ENCODE measurements at regions not wholly inside any gene's neighbourhood (a gene's known extent, or its start where the extent isn't known, plus 50 kb on each side); places are given as distances from the start of the nearest gene placed in this dataset.
"Not testable (repeated sequence)": the region's sequence is repeated elsewhere in the genome, so short reads cannot be mapped to it uniquely, and the experiment has no call there.

GRCh38 chr13:48876289-48876688, 99.4 kb upstream of the FNDC3A start:
- no peak for DNase-seq (ENCODE audit: low read depth)
- TF ChIP-seq CTCF (IDR thresholded peaks at IDR 0.05; ENCODE audit: low read depth, low read length, missing control alignments), result no peak
- no peak overlapping the region for H3K4me3 ChIP-seq (ENCODE audit: low read depth, low read length)

DNA sequence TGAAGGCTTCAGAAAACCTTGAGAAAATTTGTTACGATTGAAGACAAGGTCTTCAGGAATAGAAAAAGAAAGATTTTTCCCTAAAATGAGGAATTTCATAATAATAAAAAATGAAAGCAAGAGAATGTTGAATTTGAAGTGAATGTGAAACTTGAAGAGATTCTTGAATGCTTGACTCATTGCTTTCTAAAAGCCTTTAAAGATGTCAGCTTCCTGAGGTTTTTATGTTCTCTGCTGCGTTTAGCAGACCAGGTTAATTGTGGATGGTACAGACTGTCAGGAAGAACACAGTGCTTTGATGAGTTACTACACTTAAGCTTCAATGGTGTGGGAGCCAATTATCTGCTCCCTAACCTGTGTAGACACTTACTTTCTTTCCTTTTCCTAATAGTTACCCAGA, 96.3 kb upstream of the FNDC3A start:
- TF ChIP-seq CTCF (IDR thresholded peaks at IDR 0.05; ENCODE audit: low read depth, low read length, missing control alignments), result no peak
- no peak for DNase-seq (ENCODE audit: low read depth)
- H3K4me3 ChIP-seq (ENCODE audit: low read depth, low read length), result no peak overlapping the region

GRCh38 chr13:48879854-48880253, 95.9 kb upstream of the FNDC3A start:
- TF ChIP-seq CTCF (IDR thresholded peaks at IDR 0.05; ENCODE audit: low read depth, low read length, missing control alignments), result no peak
- no peak overlapping the region for H3K4me3 ChIP-seq (ENCODE audit: low read depth, low read length)
- no peak for DNase-seq (ENCODE audit: low read depth)

DNA sequence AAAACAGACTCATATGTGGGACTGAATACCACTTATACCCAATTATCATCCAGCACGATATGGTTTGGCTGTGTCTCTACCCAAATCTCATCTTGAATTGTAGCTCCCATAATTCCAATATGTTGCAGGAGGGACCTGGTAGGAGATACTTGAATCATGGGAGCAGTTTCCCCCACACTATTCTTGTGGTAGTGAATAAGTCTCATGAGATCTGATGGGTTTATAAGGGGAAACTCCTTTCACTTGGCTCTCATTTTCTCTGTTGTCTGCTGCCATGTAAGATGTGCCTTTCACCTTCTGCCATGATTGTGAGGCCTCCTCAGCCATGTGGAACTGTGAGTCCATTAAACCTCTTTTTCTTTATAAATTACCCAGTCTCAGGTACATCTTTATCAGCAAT, 91.9 kb upstream of the FNDC3A start:
- H3K4me3 ChIP-seq (ENCODE audit: low read depth, low read length); DNase-seq (ENCODE audit: low read depth): not testable (repeated sequence)

DNA sequence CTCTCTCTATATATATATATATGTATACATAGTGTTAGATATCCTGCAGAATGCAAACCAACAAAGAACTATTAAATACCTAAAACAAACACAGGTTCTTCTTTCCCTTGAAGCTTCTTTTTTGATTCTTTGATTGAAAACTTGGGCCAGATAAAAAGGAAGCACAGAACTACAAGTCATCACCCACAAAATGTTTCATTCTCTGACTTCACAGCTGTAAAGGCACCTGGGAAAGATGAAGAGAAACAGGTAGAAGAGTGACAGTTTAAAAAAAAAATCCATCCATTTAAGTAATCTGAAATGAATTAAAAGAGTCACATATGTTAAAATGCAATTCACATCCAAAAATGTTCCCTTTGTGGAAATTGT, 90.7 kb upstream of the FNDC3A start:
- no peak for TF ChIP-seq CTCF (IDR thresholded peaks at IDR 0.05; ENCODE audit: low read depth, low read length, missing control alignments)
- no peak overlapping the region for H3K4me3 ChIP-seq (ENCODE audit: low read depth, low read length)
- DNase-seq (ENCODE audit: low read depth), result no peak

DNA sequence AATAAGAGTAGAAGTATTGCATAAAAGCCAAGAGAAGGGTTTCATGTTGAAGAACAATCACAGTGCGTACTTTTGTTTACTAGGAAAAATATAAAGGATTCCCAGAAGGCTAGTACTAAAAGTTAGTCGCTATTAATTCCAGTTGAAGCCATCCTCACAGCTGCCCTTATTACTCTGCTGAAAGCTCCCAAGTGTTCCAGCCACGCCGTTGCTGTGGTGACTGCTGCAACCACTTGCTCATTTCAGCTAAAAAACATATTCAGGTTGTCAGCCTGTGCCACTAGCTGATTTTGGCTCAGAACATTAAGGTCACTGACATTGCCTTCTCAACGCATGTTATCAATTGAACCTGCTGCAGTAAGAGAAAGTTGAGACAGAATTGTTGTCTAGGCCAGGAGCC, 87.1 kb upstream of the FNDC3A start:
- TF ChIP-seq CTCF (IDR thresholded peaks at IDR 0.05; ENCODE audit: low read depth, low read length, missing control alignments), result no peak
- no peak overlapping the region for H3K4me3 ChIP-seq (ENCODE audit: low read depth, low read length)
- DNase-seq (ENCODE audit: low read depth), result no peak

DNA sequence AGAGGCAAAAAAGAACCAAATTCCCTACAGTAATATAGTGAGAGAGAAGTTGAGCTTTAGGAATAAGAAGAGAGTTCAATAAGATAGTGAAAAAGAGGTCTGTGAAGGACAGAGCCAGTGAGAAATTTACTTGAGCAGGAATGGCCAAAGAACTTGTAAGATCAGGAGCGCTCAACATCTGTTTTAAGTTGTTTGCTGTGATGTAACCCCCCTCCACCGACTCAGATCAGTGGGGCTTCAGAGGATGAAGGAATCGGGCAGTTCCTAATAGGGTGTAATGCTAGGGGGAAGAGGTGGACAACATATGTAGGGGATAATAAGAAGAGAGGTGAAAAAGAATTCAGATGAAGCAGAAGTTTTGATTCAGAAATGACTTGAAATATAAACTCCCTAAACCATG, 85.3 kb upstream of the FNDC3A start:
- no peak overlapping the region for H3K4me3 ChIP-seq (ENCODE audit: low read depth, low read length)
- TF ChIP-seq CTCF (IDR thresholded peaks at IDR 0.05; ENCODE audit: low read depth, low read length, missing control alignments), result no peak
- no peak for DNase-seq (ENCODE audit: low read depth)

GRCh38 chr13:48891586-48891985, 84.1 kb upstream of the FNDC3A start:
- no peak for DNase-seq (ENCODE audit: low read depth)
- H3K4me3 ChIP-seq (ENCODE audit: low read depth, low read length), result no peak overlapping the region
- no peak for TF ChIP-seq CTCF (IDR thresholded peaks at IDR 0.05; ENCODE audit: low read depth, low read length, missing control alignments)
